ENCODE measurements at regions not wholly inside any gene's neighbourhood (a gene's known extent, or its start where the extent isn't known, plus 50 kb on each side); places are given as distances from the start of the nearest gene placed in this dataset.
"Not testable (repeated sequence)": the region's sequence is repeated elsewhere in the genome, so short reads cannot be mapped to it uniquely, and the experiment has no call there.

DNA sequence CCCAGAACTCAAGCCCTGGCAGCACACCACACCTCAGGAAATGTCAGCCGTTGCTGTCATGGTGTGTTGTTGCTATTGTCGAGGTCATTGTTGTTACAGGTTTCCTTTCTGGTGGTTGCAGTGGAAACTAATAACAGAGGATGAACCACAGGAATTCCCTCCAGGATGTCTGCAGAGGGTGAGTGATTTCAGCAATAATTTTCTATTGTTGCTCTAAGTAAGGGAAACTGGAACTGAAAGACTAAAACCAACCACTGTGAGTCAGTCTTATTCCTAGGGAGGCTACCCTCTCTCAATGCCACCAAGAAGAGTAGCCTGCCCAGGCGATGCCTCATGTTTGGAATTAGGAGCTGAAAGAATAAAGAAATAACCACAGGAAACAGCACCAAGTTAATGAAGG is 102.6 kb downstream of the TRIM69 start:
- H3K23me2 ChIP-seq (ENCODE audit: low read depth, low read length); H4K91ac ChIP-seq (replicated peaks; ENCODE audit: insufficient read length, low read length); H3K4me1 ChIP-seq (replicated peaks in 1 of 4; ENCODE audit: control insufficient read depth in 3 of 4, insufficient read depth in 4 of 4, low read length in 3 of 4); H3K4me2 ChIP-seq (ENCODE audit: insufficient read depth in 1 of 2, low read depth in 2 of 2, low read length in 2 of 2); H4K20me1 ChIP-seq (replicated peaks in 1 of 2; ENCODE audit: control insufficient read depth in 1 of 2, insufficient read depth in 2 of 2, low read length in 2 of 2); H2BK15ac ChIP-seq (ENCODE audit: low read length); H3K36me3 ChIP-seq (ENCODE audit: control insufficient read depth in 2 of 4, insufficient read depth in 4 of 4, low read length in 3 of 4); H3K9ac ChIP-seq (replicated peaks in 1 of 4; ENCODE audit: extremely low read depth in 1 of 4, low read depth in 3 of 4, low read length in 3 of 4); DNase-seq (ENCODE audit: low read depth in 1 of 2, low spot score in 2 of 2); H4K5ac ChIP-seq (ENCODE audit: insufficient read length, low read depth, low read length); H3K4me3 ChIP-seq (ENCODE audit: extremely low read depth in 1 of 4, insufficient read depth in 2 of 4, low read depth in 3 of 4, low read length in 4 of 4); H4K8ac ChIP-seq (ENCODE audit: extremely low read depth, insufficient read depth, low read length); H2BK20ac ChIP-seq (ENCODE audit: low read length); H3K4ac ChIP-seq (replicated peaks; ENCODE audit: insufficient read length, low read depth, low read length); H3K79me1 ChIP-seq (ENCODE audit: low read depth, low read length); H2BK120ac ChIP-seq (replicated peaks; ENCODE audit: low read depth, low read length); H2BK5ac ChIP-seq (ENCODE audit: low read depth, low read length); FAIRE-seq; H3K23ac ChIP-seq (ENCODE audit: insufficient read length); H3K27me3 ChIP-seq (replicated peaks in 1 of 4; ENCODE audit: control insufficient read depth in 3 of 4, extremely low read depth in 1 of 4, insufficient read depth in 3 of 4, low read length in 3 of 4); CTCF ChIA-PET (ENCODE audit: partially characterized antibody); H3K18ac ChIP-seq (ENCODE audit: extremely low read depth, low read length); POLR2A ChIA-PET (ENCODE audit: partially characterized antibody); H2AFZ ChIP-seq (ENCODE audit: low read length); H3K79me2 ChIP-seq (ENCODE audit: control insufficient read depth in 1 of 2, insufficient read depth in 2 of 2, low read length in 2 of 2); H2BK12ac ChIP-seq (ENCODE audit: low read depth, low read length); H3K14ac ChIP-seq (ENCODE audit: insufficient read length); H2AK5ac ChIP-seq (ENCODE audit: low read depth, low read length); H3K9me3 ChIP-seq (ENCODE audit: insufficient read depth in 2 of 2, low read depth in 1 of 2, low read length in 1 of 2); H3K56ac ChIP-seq (replicated peaks; ENCODE audit: insufficient read length, low read depth, low read length); H3K27ac ChIP-seq (ENCODE audit: low read depth, low read length): not testable (repeated sequence)
- 84% methylated on average over 3 of the region's 3 CpGs; no CpG with 5 or more reads in 1 of the 2 experiments for WGBS, 2 experiments (ENCODE audit: extremely low coverage in 1 of 2, insufficient coverage in 1 of 2, insufficient read length in 1 of 2, insufficient replicate concordance in 2 of 2, low coverage in 1 of 2, low lambda C conversion rate in 2 of 2, missing lambda C conversion rate in 1 of 2)

DNA sequence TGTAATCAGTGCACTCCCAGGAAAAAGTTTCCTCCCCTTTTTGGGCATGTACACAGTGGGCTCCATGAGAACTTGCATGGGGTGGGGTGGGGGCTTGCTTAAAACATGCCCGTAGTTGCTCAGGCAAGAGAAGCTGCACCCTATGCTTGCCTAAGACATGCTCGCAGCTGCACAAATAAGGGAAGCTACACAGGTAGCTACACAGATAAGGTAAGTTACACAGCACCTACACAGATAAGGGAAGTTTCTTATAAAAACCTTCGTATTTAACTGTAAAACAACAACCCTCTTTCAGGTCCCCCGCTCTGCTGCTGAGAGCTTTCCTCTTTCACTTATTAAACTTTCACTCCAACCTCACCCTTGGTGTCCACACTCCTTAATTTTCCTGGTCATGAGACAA is 105.4 kb downstream of the TRIM69 start:
- H3K4me2 ChIP-seq (ENCODE audit: insufficient read depth in 1 of 2, low read depth in 2 of 2, low read length in 2 of 2); H4K20me1 ChIP-seq (replicated peaks in 1 of 2; ENCODE audit: control insufficient read depth in 1 of 2, insufficient read depth in 2 of 2, low read length in 2 of 2); H2AK5ac ChIP-seq (ENCODE audit: low read depth, low read length); H3K4me3 ChIP-seq (ENCODE audit: extremely low read depth in 1 of 4, insufficient read depth in 2 of 4, low read depth in 3 of 4, low read length in 4 of 4); H3K23ac ChIP-seq (ENCODE audit: insufficient read length); H3K79me1 ChIP-seq (ENCODE audit: low read depth, low read length); H3K14ac ChIP-seq (ENCODE audit: insufficient read length); H3K27me3 ChIP-seq (replicated peaks in 1 of 4; ENCODE audit: control insufficient read depth in 3 of 4, extremely low read depth in 1 of 4, insufficient read depth in 3 of 4, low read length in 3 of 4); H3K18ac ChIP-seq (ENCODE audit: extremely low read depth, low read length); H2BK120ac ChIP-seq (replicated peaks; ENCODE audit: low read depth, low read length); H4K8ac ChIP-seq (ENCODE audit: extremely low read depth, insufficient read depth, low read length); H4K5ac ChIP-seq (ENCODE audit: insufficient read length, low read depth, low read length); H3K4ac ChIP-seq (replicated peaks; ENCODE audit: insufficient read length, low read depth, low read length); H3K56ac ChIP-seq (replicated peaks; ENCODE audit: insufficient read length, low read depth, low read length); H3K9me3 ChIP-seq (ENCODE audit: insufficient read depth in 2 of 2, low read depth in 1 of 2, low read length in 1 of 2); H3K79me2 ChIP-seq (ENCODE audit: control insufficient read depth in 1 of 2, insufficient read depth in 2 of 2, low read length in 2 of 2); H3K36me3 ChIP-seq (ENCODE audit: control insufficient read depth in 2 of 4, insufficient read depth in 4 of 4, low read length in 3 of 4); H2BK20ac ChIP-seq (ENCODE audit: low read length); H2BK12ac ChIP-seq (ENCODE audit: low read depth, low read length); H2BK15ac ChIP-seq (ENCODE audit: low read length); H2BK5ac ChIP-seq (ENCODE audit: low read depth, low read length); POLR2A ChIA-PET (ENCODE audit: partially characterized antibody); H4K91ac ChIP-seq (replicated peaks; ENCODE audit: insufficient read length, low read length); H3K9ac ChIP-seq (replicated peaks in 1 of 4; ENCODE audit: extremely low read depth in 1 of 4, low read depth in 3 of 4, low read length in 3 of 4); FAIRE-seq; H3K23me2 ChIP-seq (ENCODE audit: low read depth, low read length); H2AFZ ChIP-seq (ENCODE audit: low read length); H3K4me1 ChIP-seq (replicated peaks in 1 of 4; ENCODE audit: control insufficient read depth in 3 of 4, insufficient read depth in 4 of 4, low read length in 3 of 4); H3K27ac ChIP-seq (ENCODE audit: low read depth, low read length); DNase-seq (ENCODE audit: low read depth in 1 of 2, low spot score in 2 of 2): not testable (repeated sequence)
- 92% methylated on average over 4 of the region's 4 CpGs; no CpG with 5 or more reads in 1 of the 2 experiments for WGBS, 2 experiments (ENCODE audit: extremely low coverage in 1 of 2, insufficient coverage in 1 of 2, insufficient read length in 1 of 2, insufficient replicate concordance in 2 of 2, low coverage in 1 of 2, low lambda C conversion rate in 2 of 2, missing lambda C conversion rate in 1 of 2)
- CTCF ChIA-PET (ENCODE audit: partially characterized antibody): interaction anchor here (1.3 kb wide), 1 partner anchor 258 kb away, joined by 3 read pairs; no protein-coding TSS in a partner anchor

Data from H1 (cell line).